Adrenal gland (tissue), 9 donors: ENCODE measurements at regions not wholly inside any gene's neighbourhood (a gene's known extent, or its start where the extent isn't known, plus 50 kb on each side); places are given as distances from the start of the nearest gene placed in this dataset.

ENCODE experiments used
- DNase-seq, 7 donors: peaks; one replicate each; pipeline ENCODE4 v3.0.0-alpha.2; 2019 to 2020
- H3K27ac ChIP-seq, 5 donors: fragments of 200-600 bp; sonication (generic) in 4 of 5; 1 replicate in 3 of 5; 2 replicates in 2 of 5; pipeline versions ENCODE4 v1.5.1 to v1.8.0; 2016 to 2020; ENCODE audit warnings: mild to moderate bottlenecking in 1 of 5
- H3K27me3 ChIP-seq: fragments of 200-600 bp; 2 replicates; pipeline ENCODE4 v1.8.0; 2021
- H3K36me3 ChIP-seq, 2 donors: fragments of 200-600 bp; replicated peaks in 1 of 2; 1 replicate in 1 of 2; 2 replicates in 1 of 2; pipeline versions ENCODE4 v1.5.1 to v1.8.0; 2018 to 2022
- H3K4me1 ChIP-seq, 2 donors: fragments of 200-600 bp; replicated peaks in 1 of 2; 1 replicate in 1 of 2; 2 replicates in 1 of 2; pipeline versions ENCODE4 v1.5.1 to v1.8.0; 2018 to 2021
- H3K4me3 ChIP-seq, 4 donors: fragments of 200-600 bp; sonication (generic) in 3 of 4; one replicate each; pipeline ENCODE4 v1.5.1; 2016 to 2018
- H3K9me3 ChIP-seq, 3 donors: fragments of 200-600 bp; sonication (generic) in 1 of 3; replicated peaks in 1 of 3; 1 replicate in 2 of 3; 2 replicates in 1 of 3; pipeline versions ENCODE4 v1.5.1 to v1.8.0; 2016 to 2021
- POLR2A ChIP-seq, 2 donors: fragments of 450-650 bp; IDR thresholded peaks; one replicate each; pipeline ENCODE4 v1.6.1; 2017; ENCODE audit warnings: antibody characterized with exemption in 2 of 2, mild to moderate bottlenecking in 2 of 2, moderate library complexity in 1 of 2
- WGBS, 4 donors: extraction: QIAGEN DNeasy Blood & Tissue Kit in 2 of 4; methylation state at CpG; one replicate each; pipeline versions ENCODE4 v1.1.5 to v1.1.7; 2013 to 2017; 5-methylcytosine and 5-hydroxymethylcytosine counted together
- intact Hi-C, 2 donors: fragments of 100-400 bp; cut with DNase I; formaldehyde crosslinking; loops; one replicate each; pipeline versions ENCODE4 v1.14.1 to v1.15.0; 2022 to 2023
- TF ChIP-seq, protein P1 (sequence below), 6 experiments: fragments of 450-650 bp in 4 of 6; fragments of 200-600 bp in 2 of 6; sonication (generic) in 1 of 6; IDR thresholded peaks; 1 replicate in 5 of 6; 2 replicates in 1 of 6; pipeline versions ENCODE4 v1.5.1 to v1.8.0; 2016 to 2021; ENCODE audit warnings: antibody characterized with exemption in 6 of 6, mild to moderate bottlenecking in 2 of 6, moderate library complexity in 1 of 6
- donor health status: healthy with polysubstance abuse.
- donor health status: Bipolar disorder and iron deficiency.
- donor health status: DM: yes; HTN: yes; CAD: no.
- donor health status: DM: no; HTN: no; CAD: no.
- donor health status: DM: no; HTN: no; CAD: no.

DNA sequence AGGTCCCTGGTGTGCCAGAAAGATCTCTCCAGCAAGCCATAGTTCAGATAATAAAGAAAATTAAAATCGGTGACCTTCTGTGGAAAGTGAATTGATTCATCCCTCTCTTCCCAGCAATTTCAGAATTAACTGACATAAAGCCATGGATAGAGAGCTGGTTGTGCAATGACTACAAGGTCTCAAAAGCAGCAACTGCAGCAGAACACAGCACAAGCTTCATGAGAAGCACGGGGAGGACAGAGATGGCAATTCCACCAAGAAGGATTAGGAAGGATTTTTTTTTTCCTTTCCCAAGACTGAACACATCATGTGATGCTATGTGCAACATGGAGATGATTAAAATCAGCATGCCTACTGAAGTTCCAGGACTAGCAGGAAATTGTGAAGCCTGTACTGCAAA, 154.9 kb upstream of the PLEKHG7 start:
- peaks cover 6 to 33% of the 10 kb centered on the region in 2 donors for H3K4me1 ChIP-seq
- no peak overlapping the region for H3K4me3 ChIP-seq
- no peaks in the 10 kb centered on the region for H3K9me3 ChIP-seq
- H3K27me3 ChIP-seq = no peaks in the 10 kb centered on the region
- peak in 6 of 7 donors; percentile 48 to 70 (median 58) for DNase-seq
- intact Hi-C loops = no loop called here
- TF ChIP-seq, protein P1, sequence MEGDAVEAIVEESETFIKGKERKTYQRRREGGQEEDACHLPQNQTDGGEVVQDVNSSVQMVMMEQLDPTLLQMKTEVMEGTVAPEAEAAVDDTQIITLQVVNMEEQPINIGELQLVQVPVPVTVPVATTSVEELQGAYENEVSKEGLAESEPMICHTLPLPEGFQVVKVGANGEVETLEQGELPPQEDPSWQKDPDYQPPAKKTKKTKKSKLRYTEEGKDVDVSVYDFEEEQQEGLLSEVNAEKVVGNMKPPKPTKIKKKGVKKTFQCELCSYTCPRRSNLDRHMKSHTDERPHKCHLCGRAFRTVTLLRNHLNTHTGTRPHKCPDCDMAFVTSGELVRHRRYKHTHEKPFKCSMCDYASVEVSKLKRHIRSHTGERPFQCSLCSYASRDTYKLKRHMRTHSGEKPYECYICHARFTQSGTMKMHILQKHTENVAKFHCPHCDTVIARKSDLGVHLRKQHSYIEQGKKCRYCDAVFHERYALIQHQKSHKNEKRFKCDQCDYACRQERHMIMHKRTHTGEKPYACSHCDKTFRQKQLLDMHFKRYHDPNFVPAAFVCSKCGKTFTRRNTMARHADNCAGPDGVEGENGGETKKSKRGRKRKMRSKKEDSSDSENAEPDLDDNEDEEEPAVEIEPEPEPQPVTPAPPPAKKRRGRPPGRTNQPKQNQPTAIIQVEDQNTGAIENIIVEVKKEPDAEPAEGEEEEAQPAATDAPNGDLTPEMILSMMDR (IDR thresholded peaks at IDR 0.05) = no peak
- peak in 1 of 2 donors; percentile 22 for TF ChIP-seq POLR2A (IDR thresholded peaks at IDR 0.05)
- H3K27ac ChIP-seq = peak overlapping the region in 4 of 5 donors; percentile 47 to 80 (median 58)
- no peaks in the 10 kb centered on the region for H3K36me3 ChIP-seq
- 29 to 47% (median 31%) methylated on average over 2 of the region's 2 CpGs for WGBS, 4 donors

DNA sequence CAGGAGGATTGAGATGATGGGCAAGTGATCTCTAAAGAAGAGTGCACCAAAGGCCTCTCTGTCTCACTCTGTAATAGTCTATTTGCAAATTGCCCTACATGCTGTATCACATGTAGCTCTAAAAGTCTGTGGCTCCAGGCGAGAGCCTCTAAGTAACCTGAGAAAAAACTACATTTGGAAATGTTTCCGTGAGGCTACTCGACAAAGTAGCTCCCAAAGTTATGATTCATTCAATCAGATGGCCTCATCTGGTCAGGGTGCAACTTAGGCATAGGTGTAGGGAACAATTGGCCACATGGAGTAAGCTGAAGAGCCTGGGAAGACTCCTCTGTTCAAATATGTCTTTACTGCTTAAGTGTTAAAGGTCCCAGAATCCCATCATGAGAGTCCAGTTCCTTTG, 155.4 kb upstream of the PLEKHG7 start:
- Histone ChIP-seq H3K4me3 (no peak overlapping the region), H3K9me3 (no peaks in the 10 kb centered on the region), H3K27ac (peak overlapping the region in 4 of 5 donors; percentile 35 to 80 (median 58)), H3K36me3 (no peaks in the 10 kb centered on the region), H3K27me3 (no peaks in the 10 kb centered on the region), H3K4me1 (peaks cover under 1 to 28% of the 10 kb centered on the region in 2 donors)
- DNase-seq = no peak
- 84 to 90% (median 87%) methylated on average over 3 of the region's 3 CpGs for WGBS, 4 donors
- no peak for TF ChIP-seq POLR2A (IDR thresholded peaks at IDR 0.05)
- TF ChIP-seq, protein P1 (IDR thresholded peaks at IDR 0.05) = no peak
- intact Hi-C loops = no loop called here

DNA sequence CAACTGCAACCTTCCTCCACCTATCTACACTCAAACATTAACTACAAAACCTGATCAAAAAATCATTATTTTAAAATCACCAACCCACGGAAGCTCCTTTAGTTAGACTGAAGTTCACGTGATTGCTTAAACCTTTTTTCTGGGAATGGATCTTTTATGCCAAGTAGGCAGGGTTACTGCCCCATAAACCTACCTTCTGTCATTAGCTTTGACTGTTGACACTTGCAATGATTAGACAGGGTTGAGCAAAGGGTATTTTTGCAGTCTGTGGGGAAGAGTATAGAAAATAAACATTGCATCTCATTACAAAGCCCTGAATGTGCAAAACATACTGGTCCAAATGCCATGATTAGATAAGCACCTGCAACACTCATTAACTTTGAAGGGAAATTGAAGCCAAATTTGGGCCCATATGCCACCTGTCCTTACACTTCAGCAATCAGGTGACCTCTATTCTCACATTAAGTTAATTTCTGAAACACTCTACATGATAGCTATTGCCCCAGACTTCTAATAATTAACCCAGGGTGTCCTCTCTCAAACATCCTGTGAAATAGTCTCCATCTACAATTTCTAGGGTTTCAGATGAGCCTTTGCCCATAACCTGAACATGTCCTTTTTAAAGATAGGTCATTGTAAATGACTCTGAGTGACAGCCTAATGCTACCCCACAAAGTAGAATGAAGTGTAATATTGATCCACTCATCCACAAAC, 156.0 kb upstream of the PLEKHG7 start:
- no peaks in the 10 kb centered on the region for H3K36me3 ChIP-seq
- H3K9me3 ChIP-seq = no peaks in the 10 kb centered on the region
- no peak overlapping the region for H3K4me3 ChIP-seq
- 87 to 95% (median 90%) methylated on average over 2 of the region's 2 CpGs for WGBS, 4 donors
- TF ChIP-seq, protein P1 (IDR thresholded peaks at IDR 0.05) = no peak
- TF ChIP-seq POLR2A (IDR thresholded peaks at IDR 0.05) = no peak
- intact Hi-C loops = no loop called here
- H3K27me3 ChIP-seq = no peaks in the 10 kb centered on the region
- DNase-seq = no peak
- peaks cover 0 to 23% of the 10 kb centered on the region in 2 donors for H3K4me1 ChIP-seq
- peak overlapping the region in 2 of 5 donors; percentile 69 to 80 for H3K27ac ChIP-seq

DNA sequence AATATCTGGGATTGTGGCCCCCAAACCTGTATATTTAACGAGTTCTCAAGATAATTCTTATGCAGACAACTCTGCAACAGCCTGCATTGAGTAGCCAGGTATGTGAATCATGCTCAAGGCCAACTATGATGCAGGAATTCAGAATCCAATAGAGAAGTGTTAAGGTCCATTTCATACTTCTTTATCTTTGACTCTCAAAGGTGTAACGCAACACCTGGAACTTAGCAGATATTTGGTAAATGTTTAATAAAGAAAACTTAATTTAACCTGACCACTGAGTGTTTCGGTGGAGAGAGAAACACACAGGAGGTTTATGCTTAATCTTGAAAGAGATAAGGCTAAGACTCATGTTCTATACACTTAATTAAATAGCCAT, 156.5 kb upstream of the PLEKHG7 start:
- intact Hi-C loops = no loop called here
- no peak overlapping the region for H3K27ac ChIP-seq

DNA sequence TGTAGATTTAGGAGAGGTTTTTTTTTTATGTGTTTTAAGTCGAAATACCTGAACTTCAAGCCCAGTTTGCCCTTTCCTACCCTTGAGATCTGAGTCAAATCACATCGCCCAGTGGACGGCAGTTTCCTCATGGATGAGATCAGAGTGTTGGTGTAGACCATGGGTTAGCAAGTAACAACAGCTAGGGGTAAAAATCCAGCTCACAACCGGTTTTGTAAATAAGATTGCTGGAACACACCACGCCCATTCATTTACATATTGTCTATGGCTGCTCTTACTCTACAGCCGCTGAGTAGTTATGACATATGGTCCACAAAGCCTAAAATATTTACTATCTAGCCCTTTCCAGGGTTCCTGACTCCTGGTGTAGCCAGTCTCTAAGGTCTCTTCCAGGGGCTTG, 158.5 kb upstream of the PLEKHG7 start:
- Histone ChIP-seq H3K27ac (no peak overlapping the region), H3K4me1 (peaks cover 0 to 23% of the 10 kb centered on the region in 2 donors), H3K9me3 (no peaks in the 10 kb centered on the region), H3K27me3 (no peaks in the 10 kb centered on the region), H3K4me3 (no peak overlapping the region), H3K36me3 (no peaks in the 10 kb centered on the region)
- TF ChIP-seq, protein P1 (IDR thresholded peaks at IDR 0.05) = no peak
- TF ChIP-seq POLR2A (IDR thresholded peaks at IDR 0.05) = no peak
- intact Hi-C loops = no loop called here
- no peak for DNase-seq
- 85 to 94% (median 89%) methylated on average over 6 of the region's 6 CpGs for WGBS, 4 donors

More for the DNA sequence above, 156.5 kb upstream of the PLEKHG7 start:
- no peaks in the 10 kb centered on the region for H3K36me3 ChIP-seq
- H3K27me3 ChIP-seq = no peaks in the 10 kb centered on the region
- WGBS, 4 donors = 66 to 75% (median 72%) methylated on average over 3 of the region's 3 CpGs
- no peak for TF ChIP-seq POLR2A (IDR thresholded peaks at IDR 0.05)
- DNase-seq = no peak
- no peaks in the 10 kb centered on the region for H3K9me3 ChIP-seq
- H3K4me3 ChIP-seq = no peak overlapping the region
- peaks cover 0 to 23% of the 10 kb centered on the region in 2 donors for H3K4me1 ChIP-seq
